KMS-11 (cell line): ENCODE measurements at regions not wholly inside any gene's neighbourhood (a gene's known extent, or its start where the extent isn't known, plus 50 kb on each side); places are given as distances from the start of the nearest gene placed in this dataset.

Source experiments
- H2AFZ ChIP-seq: fragments of 200-600 bp; sonication (generic); 2 replicates; pipeline ENCODE4 v1.6.1; 2016; ENCODE audit warnings: antibody characterized with exemption, mixed run types, low read depth
- H3K27ac ChIP-seq: fragments of 200-600 bp; sonication (generic); 2 replicates; pipeline ENCODE4 v1.6.1; 2016; ENCODE audit warnings: mild to moderate bottlenecking, mixed run types
- H3K27me3 ChIP-seq: fragments of 200-600 bp; sonication (generic); 2 replicates; pipeline ENCODE4 v1.6.1; 2017; ENCODE audit warnings: mild to moderate bottlenecking, low read depth, mixed run types, moderate library complexity; ENCODE audit not compliant: insufficient read depth
- H3K36me3 ChIP-seq: fragments of 200-600 bp; sonication (generic); 2 replicates; pipeline ENCODE4 v1.6.1; 2017; ENCODE audit warnings: mild to moderate bottlenecking, mixed run types; ENCODE audit not compliant: insufficient read depth
- H3K4me1 ChIP-seq: fragments of 200-600 bp; sonication (generic); 2 replicates; pipeline ENCODE4 v1.6.1; 2016; ENCODE audit warnings: mild to moderate bottlenecking, low read depth, mixed run types; ENCODE audit not compliant: poor library complexity, severe bottlenecking
- H3K4me2 ChIP-seq: fragments of 200-600 bp; sonication (generic); 2 replicates; pipeline ENCODE4 v1.7.0; 2016; ENCODE audit warnings: mild to moderate bottlenecking, mixed run types
- H3K4me3 ChIP-seq: fragments of 200-600 bp; sonication (generic); IDR thresholded peaks from 2 replicates; pipeline ENCODE4 v1.6.1; 2017; ENCODE audit warnings: low read depth, low read length, mixed read lengths; ENCODE audit not compliant: insufficient read depth
- H3K79me2 ChIP-seq: fragments of 200-600 bp; sonication (generic); 2 replicates; pipeline ENCODE4 v1.6.1; 2016; ENCODE audit warnings: low read depth, mixed run types; ENCODE audit not compliant: insufficient read depth
- H3K9ac ChIP-seq: fragments of 200-600 bp; sonication (generic); 2 replicates; pipeline ENCODE4 v1.6.1; 2016; ENCODE audit warnings: mild to moderate bottlenecking, mixed run types
- H4K20me1 ChIP-seq: fragments of 200-600 bp; sonication (generic); 2 replicates; pipeline ENCODE4 v1.6.1; 2016; ENCODE audit warnings: mild to moderate bottlenecking, mixed run types; ENCODE audit not compliant: insufficient read depth
- TF ChIP-seq, protein P1 (sequence below): fragments of 200-600 bp; sonication (generic); conservative IDR thresholded peaks from 2 replicates; pipeline ENCODE4 v1.6.1; 2017; ENCODE audit warnings: low read depth, mild to moderate bottlenecking, antibody characterized with exemption, low read length, moderate library complexity, mixed read lengths

DNA sequence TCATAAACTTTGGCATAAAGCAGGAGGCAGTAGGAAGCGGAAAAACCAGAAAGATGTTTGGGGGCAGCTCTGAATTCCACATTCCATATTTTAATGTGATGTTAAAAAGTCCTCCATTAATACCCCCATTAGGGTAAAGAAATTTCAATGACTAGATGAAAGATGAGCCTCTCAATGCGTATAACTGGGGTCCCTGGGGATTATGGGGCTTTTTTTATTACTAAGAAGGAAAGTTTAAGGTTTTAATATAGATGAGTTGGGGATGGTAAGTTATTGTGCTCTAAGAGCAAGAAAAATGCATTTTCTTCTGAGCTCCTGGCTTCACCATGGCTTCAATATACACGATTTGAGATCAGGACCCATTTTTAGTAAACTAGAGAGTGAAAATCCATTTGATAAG is 321.9 kb downstream of the CDK5RAP2 start:
- TF ChIP-seq, protein P1, sequence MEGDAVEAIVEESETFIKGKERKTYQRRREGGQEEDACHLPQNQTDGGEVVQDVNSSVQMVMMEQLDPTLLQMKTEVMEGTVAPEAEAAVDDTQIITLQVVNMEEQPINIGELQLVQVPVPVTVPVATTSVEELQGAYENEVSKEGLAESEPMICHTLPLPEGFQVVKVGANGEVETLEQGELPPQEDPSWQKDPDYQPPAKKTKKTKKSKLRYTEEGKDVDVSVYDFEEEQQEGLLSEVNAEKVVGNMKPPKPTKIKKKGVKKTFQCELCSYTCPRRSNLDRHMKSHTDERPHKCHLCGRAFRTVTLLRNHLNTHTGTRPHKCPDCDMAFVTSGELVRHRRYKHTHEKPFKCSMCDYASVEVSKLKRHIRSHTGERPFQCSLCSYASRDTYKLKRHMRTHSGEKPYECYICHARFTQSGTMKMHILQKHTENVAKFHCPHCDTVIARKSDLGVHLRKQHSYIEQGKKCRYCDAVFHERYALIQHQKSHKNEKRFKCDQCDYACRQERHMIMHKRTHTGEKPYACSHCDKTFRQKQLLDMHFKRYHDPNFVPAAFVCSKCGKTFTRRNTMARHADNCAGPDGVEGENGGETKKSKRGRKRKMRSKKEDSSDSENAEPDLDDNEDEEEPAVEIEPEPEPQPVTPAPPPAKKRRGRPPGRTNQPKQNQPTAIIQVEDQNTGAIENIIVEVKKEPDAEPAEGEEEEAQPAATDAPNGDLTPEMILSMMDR, result no peak
- H2AFZ ChIP-seq, result no peak overlapping the region
- no peak overlapping the region for H3K4me2 ChIP-seq
- no peak overlapping the region for H3K9ac ChIP-seq
- H3K79me2 ChIP-seq, result no peaks in the 10 kb centered on the region
- no peaks in the 10 kb centered on the region for H3K36me3 ChIP-seq
- no peaks in the 10 kb centered on the region for H3K4me1 ChIP-seq
- no peak overlapping the region for H3K27ac ChIP-seq
- no peaks in the 10 kb centered on the region for H3K27me3 ChIP-seq
- no peak overlapping the region for H3K4me3 ChIP-seq
- no peaks in the 10 kb centered on the region for H4K20me1 ChIP-seq

DNA sequence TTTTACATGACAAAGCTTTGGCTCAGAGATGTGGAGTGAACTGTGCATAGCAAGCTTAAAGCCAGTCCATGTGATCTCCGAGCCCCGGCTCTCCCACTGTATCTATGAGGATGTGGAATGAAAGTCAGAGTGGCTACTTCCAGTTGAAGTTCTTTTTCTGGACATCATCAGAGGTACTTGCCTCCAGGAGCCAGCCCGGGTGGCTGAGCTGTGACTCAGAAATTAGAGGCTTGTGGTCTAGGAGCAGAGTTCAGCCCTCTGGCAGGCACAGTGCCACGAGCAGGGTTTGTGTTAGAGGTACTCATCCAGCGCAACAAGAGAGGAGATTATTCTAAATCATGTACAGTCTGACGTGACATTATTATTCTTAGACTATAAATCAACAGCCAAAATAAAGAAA is 322.5 kb downstream of the CDK5RAP2 start:
- Histone ChIP-seq H3K4me3 (no peak overlapping the region), H3K9ac (no peak overlapping the region), H3K36me3 (no peaks in the 10 kb centered on the region), H3K4me1 (no peaks in the 10 kb centered on the region), H4K20me1 (no peaks in the 10 kb centered on the region), H3K4me2 (no peak overlapping the region), H3K27me3 (no peaks in the 10 kb centered on the region), H3K27ac (no peak overlapping the region), H2AFZ (no peak overlapping the region), H3K79me2 (no peaks in the 10 kb centered on the region)
- TF ChIP-seq, protein P1, result no peak

DNA sequence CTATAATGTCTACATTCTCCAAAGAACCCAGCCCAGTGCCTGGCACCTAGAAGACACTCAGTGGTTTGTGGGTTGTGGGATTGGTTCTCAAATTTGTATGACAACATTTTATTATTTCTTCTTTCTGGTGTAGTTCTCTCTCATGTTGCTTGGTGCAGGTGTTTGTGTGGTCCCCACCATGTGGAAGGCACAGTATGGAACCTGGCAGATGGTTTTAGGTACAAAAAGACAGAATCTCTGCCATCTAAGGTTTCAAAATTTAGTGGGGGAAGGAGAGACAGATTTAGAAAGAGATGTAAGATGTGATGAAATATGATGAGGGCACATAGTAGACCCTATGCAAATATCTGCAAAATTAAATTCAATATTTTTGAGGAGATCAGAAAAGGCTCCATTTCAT is 323.8 kb downstream of the CDK5RAP2 start:
- Histone ChIP-seq H3K27ac (no peak overlapping the region), H3K4me3 (no peak overlapping the region), H3K9ac (no peak overlapping the region), H4K20me1 (no peaks in the 10 kb centered on the region), H3K4me1 (no peaks in the 10 kb centered on the region), H3K27me3 (no peaks in the 10 kb centered on the region), H3K36me3 (no peaks in the 10 kb centered on the region), H2AFZ (no peak overlapping the region), H3K79me2 (no peaks in the 10 kb centered on the region), H3K4me2 (no peak overlapping the region)
- TF ChIP-seq, protein P1, result no peak

DNA sequence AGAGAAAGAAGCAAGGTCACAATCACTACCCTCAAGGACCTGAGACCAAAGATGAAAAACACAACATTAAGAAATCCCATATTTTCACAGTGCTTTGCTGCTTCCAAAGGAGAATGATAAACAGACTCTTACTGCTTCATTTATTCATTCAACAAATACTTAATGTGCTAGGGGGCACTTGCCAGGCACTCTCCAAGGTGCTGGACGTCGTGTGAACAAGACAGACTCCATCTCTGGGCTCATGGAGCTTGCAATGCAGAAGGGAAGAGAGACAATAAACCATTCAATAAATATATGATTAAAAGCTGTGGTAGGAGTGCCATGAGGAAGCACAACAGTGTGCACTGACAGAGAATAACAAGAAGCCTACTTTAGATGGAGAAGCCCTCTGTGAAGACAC is 327.7 kb downstream of the CDK5RAP2 start:
- no peak overlapping the region for H3K27ac ChIP-seq
- H3K4me2 ChIP-seq, result no peak overlapping the region
- H2AFZ ChIP-seq, result no peak overlapping the region
- no peak overlapping the region for H3K9ac ChIP-seq
- H3K27me3 ChIP-seq, result no peaks in the 10 kb centered on the region
- no peaks in the 10 kb centered on the region for H4K20me1 ChIP-seq
- no peaks in the 10 kb centered on the region for H3K36me3 ChIP-seq
- no peaks in the 10 kb centered on the region for H3K4me1 ChIP-seq
- TF ChIP-seq, protein P1, result no peak
- no peak overlapping the region for H3K4me3 ChIP-seq
- no peaks in the 10 kb centered on the region for H3K79me2 ChIP-seq
